ENCODE measurements at regions not wholly inside any gene's neighbourhood (a gene's known extent, or its start where the extent isn't known, plus 50 kb on each side); places are given as distances from the start of the nearest gene placed in this dataset.

- no peaks in the 10 kb centered on the region for H3K9me3 ChIP-seq
- TF ChIP-seq CTCF (IDR thresholded peaks at IDR 0.05) (no peak), POLR2A (IDR thresholded peaks at IDR 0.05) (no peak)
- no peaks in the 10 kb centered on the region for H3K4me1 ChIP-seq
- no peaks in the 10 kb centered on the region for H3K36me3 ChIP-seq
- H3K4me3 ChIP-seq: no peak overlapping the region
- no peak for DNase-seq
- H3K27me3 ChIP-seq: no peaks in the 10 kb centered on the region
- no peak overlapping the region for H3K27ac ChIP-seq
Measured at GRCh38 chr18:39415471-39415870, 1849.9 kb upstream of the CELF4 start.

GRCh38 chr18:39414009-39414700, 1848.6 kb upstream of the CELF4 start:
- Histone ChIP-seq H3K4me1 (no peaks in the 10 kb centered on the region), H3K27me3 (no peaks in the 10 kb centered on the region), H3K4me3 (no peak overlapping the region), H3K27ac (no peak overlapping the region), H3K36me3 (no peaks in the 10 kb centered on the region), H3K9me3 (no peaks in the 10 kb centered on the region)
- TF ChIP-seq POLR2A (IDR thresholded peaks at IDR 0.05): no peak
- TF ChIP-seq CTCF (IDR thresholded peaks at IDR 0.05): no peak
- DNase-seq: no peak

GRCh38 chr18:39406941-39407340, 1841.3 kb upstream of the CELF4 start:
- H3K4me3 ChIP-seq: no peak overlapping the region
- H3K4me1 ChIP-seq: no peaks in the 10 kb centered on the region
- no peak for DNase-seq
- TF ChIP-seq CTCF (IDR thresholded peaks at IDR 0.05) (no peak), POLR2A (IDR thresholded peaks at IDR 0.05) (no peak)
- no peaks in the 10 kb centered on the region for H3K27me3 ChIP-seq
- H3K9me3 ChIP-seq: no peaks in the 10 kb centered on the region
- no peaks in the 10 kb centered on the region for H3K36me3 ChIP-seq
- no peak overlapping the region for H3K27ac ChIP-seq

GRCh38 chr18:39403121-39403520, 1837.5 kb upstream of the CELF4 start:
- Histone ChIP-seq H3K27ac (no peak overlapping the region), H3K4me3 (no peak overlapping the region), H3K9me3 (no peaks in the 10 kb centered on the region), H3K27me3 (no peaks in the 10 kb centered on the region), H3K36me3 (no peaks in the 10 kb centered on the region), H3K4me1 (no peaks in the 10 kb centered on the region)
- no peak for DNase-seq
- TF ChIP-seq CTCF (IDR thresholded peaks at IDR 0.05) (no peak), POLR2A (IDR thresholded peaks at IDR 0.05) (no peak)

GRCh38 chr18:39399662-39400061, 1834.1 kb upstream of the CELF4 start:
- Histone ChIP-seq H3K27me3 (no peaks in the 10 kb centered on the region), H3K9me3 (no peaks in the 10 kb centered on the region), H3K4me1 (no peaks in the 10 kb centered on the region), H3K4me3 (no peak overlapping the region), H3K27ac (no peak overlapping the region), H3K36me3 (no peaks in the 10 kb centered on the region)
- TF ChIP-seq CTCF (IDR thresholded peaks at IDR 0.05): no peak
- no peak for TF ChIP-seq POLR2A (IDR thresholded peaks at IDR 0.05)
- DNase-seq: no peak

GRCh38 chr18:39396168-39396567, 1830.6 kb upstream of the CELF4 start:
- no peak overlapping the region for H3K4me3 ChIP-seq
- no peak for DNase-seq
- H3K9me3 ChIP-seq: peaks cover 0 to 3% (median 0%) of the 10 kb centered on the region in 4 donors
- H3K27ac ChIP-seq: no peak overlapping the region
- no peaks in the 10 kb centered on the region for H3K4me1 ChIP-seq
- no peaks in the 10 kb centered on the region for H3K36me3 ChIP-seq
- TF ChIP-seq POLR2A (IDR thresholded peaks at IDR 0.05) (no peak), CTCF (IDR thresholded peaks at IDR 0.05) (no peak)
- H3K27me3 ChIP-seq: no peaks in the 10 kb centered on the region

Data from Peyer's patch (tissue), 4 donors.